Astrocyte (in vitro differentiated cells and primary cell): ENCODE measurements at regions not wholly inside any gene's neighbourhood (a gene's known extent, or its start where the extent isn't known, plus 50 kb on each side); places are given as distances from the start of the nearest gene placed in this dataset.

Experiments used
- EZH2 ChIP-seq: IDR thresholded peaks from 2 replicates; pipeline ENCODE4 v1.6.1; 2012; ENCODE audit warnings: mild to moderate bottlenecking, low read length, inconsistent platforms; ENCODE audit not compliant: insufficient read depth
- TF ChIP-seq, protein P1 (sequence below): IDR thresholded peaks from 2 replicates; pipeline ENCODE4 v1.5.1; 2011; ENCODE audit warnings: low read depth, mild to moderate bottlenecking, inconsistent platforms, low read length, moderate library complexity; ENCODE audit not compliant: insufficient read depth

DNA sequence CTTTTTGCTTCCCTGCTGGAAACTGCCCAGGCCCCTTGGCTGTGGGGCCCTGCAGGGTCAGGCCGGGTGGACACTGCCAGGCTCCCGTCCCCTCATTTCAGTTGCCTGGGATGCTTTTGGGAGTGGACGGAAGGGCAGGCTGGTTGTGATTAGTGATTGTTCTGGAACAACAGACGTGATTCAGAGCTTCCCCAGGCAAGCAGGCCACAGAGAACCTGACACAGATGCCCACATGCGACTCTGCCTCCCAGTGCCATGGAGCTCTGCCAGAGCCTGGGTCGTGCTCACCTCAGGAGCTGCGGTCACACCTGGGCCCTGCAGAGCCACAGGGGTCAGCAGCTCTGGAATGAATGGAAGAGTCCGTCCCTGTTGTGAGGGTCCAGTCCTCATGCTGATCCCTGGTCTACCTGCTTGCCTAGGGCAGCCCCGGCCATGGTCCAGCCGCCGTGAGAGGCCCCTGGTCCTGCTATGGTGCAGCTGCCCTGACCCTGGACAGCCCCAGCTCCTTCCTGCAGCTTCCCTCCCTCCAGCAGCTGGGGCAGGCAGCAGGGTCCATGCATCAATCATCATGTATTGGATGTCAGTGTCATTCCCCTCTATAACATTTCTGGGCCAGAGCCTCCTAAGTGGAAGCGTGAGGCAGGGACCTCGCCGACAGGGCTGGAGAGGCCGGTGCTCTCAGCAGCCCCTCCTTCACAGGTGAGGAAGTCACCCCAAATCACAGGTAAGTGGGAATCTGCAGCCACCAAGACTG lies 518.6 kb upstream of the MYT1L start:
- TF ChIP-seq, protein P1, sequence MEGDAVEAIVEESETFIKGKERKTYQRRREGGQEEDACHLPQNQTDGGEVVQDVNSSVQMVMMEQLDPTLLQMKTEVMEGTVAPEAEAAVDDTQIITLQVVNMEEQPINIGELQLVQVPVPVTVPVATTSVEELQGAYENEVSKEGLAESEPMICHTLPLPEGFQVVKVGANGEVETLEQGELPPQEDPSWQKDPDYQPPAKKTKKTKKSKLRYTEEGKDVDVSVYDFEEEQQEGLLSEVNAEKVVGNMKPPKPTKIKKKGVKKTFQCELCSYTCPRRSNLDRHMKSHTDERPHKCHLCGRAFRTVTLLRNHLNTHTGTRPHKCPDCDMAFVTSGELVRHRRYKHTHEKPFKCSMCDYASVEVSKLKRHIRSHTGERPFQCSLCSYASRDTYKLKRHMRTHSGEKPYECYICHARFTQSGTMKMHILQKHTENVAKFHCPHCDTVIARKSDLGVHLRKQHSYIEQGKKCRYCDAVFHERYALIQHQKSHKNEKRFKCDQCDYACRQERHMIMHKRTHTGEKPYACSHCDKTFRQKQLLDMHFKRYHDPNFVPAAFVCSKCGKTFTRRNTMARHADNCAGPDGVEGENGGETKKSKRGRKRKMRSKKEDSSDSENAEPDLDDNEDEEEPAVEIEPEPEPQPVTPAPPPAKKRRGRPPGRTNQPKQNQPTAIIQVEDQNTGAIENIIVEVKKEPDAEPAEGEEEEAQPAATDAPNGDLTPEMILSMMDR: no peak
- no peak for TF ChIP-seq EZH2
